SU-DHL-6 (cell line): ENCODE measurements at regions not wholly inside any gene's neighbourhood (a gene's known extent, or its start where the extent isn't known, plus 50 kb on each side); places are given as distances from the start of the nearest gene placed in this dataset.

Source experiments
- EZH2phosphoT487 ChIP-seq: fragments of 200-600 bp; sonication (generic), shearing (Covaris generic); conservative IDR thresholded peaks from 2 replicates; pipeline ENCODE4 v1.6.1; 2018; ENCODE audit warnings: mild to moderate bottlenecking, antibody characterized with exemption, low read length, moderate library complexity, mixed read lengths
- TF ChIP-seq, protein P1 (sequence below): fragments of 200-600 bp; sonication (generic); IDR thresholded peaks from one replicate; pipeline ENCODE4 v1.5.1; 2017; ENCODE audit warnings: antibody characterized with exemption, mild to moderate bottlenecking, low read length, moderate library complexity; ENCODE audit not compliant: insufficient read depth, poor library complexity, severe bottlenecking

- TF ChIP-seq, protein P1, sequence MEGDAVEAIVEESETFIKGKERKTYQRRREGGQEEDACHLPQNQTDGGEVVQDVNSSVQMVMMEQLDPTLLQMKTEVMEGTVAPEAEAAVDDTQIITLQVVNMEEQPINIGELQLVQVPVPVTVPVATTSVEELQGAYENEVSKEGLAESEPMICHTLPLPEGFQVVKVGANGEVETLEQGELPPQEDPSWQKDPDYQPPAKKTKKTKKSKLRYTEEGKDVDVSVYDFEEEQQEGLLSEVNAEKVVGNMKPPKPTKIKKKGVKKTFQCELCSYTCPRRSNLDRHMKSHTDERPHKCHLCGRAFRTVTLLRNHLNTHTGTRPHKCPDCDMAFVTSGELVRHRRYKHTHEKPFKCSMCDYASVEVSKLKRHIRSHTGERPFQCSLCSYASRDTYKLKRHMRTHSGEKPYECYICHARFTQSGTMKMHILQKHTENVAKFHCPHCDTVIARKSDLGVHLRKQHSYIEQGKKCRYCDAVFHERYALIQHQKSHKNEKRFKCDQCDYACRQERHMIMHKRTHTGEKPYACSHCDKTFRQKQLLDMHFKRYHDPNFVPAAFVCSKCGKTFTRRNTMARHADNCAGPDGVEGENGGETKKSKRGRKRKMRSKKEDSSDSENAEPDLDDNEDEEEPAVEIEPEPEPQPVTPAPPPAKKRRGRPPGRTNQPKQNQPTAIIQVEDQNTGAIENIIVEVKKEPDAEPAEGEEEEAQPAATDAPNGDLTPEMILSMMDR: no peak
- TF ChIP-seq EZH2phosphoT487: no peak
Observed at GRCh38 chr5:170179626-170180025, 53.2 kb upstream of the C5orf58 start.
